Tibial nerve (tissue), 4 donors: ENCODE measurements at regions not wholly inside any gene's neighbourhood (a gene's known extent, or its start where the extent isn't known, plus 50 kb on each side); places are given as distances from the start of the nearest gene placed in this dataset.

Experiments used
- EP300 ChIP-seq, 2 donors: sonication (generic); formaldehyde crosslinking; IDR thresholded peaks; one replicate each; pipeline ENCODE4 v1.6.1; 2017; ENCODE audit warnings: antibody characterized with exemption in 2 of 2, mild to moderate bottlenecking in 1 of 2
- POLR2A ChIP-seq, 2 donors: fragments of 450-650 bp; IDR thresholded peaks; one replicate each; pipeline ENCODE4 v1.6.1; 2017; ENCODE audit warnings: antibody characterized with exemption in 2 of 2, mild to moderate bottlenecking in 2 of 2, moderate library complexity in 2 of 2
- TF ChIP-seq, protein P1 (sequence below), 5 experiments: fragments of 200-600 bp in 3 of 5; fragments of 450-650 bp in 2 of 5; sonication (generic) in 3 of 5; IDR thresholded peaks; one replicate each; pipeline ENCODE4 v1.5.1; 2016 to 2019; ENCODE audit warnings: antibody characterized with exemption in 5 of 5, mild to moderate bottlenecking in 3 of 5, moderate library complexity in 2 of 5

DNA sequence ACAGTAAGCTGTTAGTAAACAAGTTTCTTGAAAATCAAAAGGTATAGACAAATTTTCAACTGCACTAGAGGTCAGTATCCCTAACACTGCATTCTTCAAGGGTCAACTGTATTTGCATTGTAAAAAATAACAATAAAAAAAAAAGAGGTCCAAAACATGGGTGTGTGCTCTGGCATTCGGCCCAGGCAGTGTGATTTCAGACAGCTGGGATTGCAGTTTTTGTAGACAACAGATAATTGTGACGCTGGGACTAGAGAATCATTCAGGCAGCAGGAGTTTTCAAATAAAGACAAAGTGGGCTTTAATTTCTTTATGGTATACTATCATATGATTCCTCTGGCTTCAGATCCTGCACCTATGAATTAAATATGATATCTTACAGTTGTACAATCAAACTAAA lies 543.2 kb upstream of the SEMA3D start:
- TF ChIP-seq POLR2A (IDR thresholded peaks at IDR 0.05) = no peak
- TF ChIP-seq, protein P1, sequence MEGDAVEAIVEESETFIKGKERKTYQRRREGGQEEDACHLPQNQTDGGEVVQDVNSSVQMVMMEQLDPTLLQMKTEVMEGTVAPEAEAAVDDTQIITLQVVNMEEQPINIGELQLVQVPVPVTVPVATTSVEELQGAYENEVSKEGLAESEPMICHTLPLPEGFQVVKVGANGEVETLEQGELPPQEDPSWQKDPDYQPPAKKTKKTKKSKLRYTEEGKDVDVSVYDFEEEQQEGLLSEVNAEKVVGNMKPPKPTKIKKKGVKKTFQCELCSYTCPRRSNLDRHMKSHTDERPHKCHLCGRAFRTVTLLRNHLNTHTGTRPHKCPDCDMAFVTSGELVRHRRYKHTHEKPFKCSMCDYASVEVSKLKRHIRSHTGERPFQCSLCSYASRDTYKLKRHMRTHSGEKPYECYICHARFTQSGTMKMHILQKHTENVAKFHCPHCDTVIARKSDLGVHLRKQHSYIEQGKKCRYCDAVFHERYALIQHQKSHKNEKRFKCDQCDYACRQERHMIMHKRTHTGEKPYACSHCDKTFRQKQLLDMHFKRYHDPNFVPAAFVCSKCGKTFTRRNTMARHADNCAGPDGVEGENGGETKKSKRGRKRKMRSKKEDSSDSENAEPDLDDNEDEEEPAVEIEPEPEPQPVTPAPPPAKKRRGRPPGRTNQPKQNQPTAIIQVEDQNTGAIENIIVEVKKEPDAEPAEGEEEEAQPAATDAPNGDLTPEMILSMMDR (IDR thresholded peaks at IDR 0.05) = no peak
- TF ChIP-seq EP300 (IDR thresholded peaks at IDR 0.05) = no peak
